ENCODE measurements at regions not wholly inside any gene's neighbourhood (a gene's known extent, or its start where the extent isn't known, plus 50 kb on each side); places are given as distances from the start of the nearest gene placed in this dataset.

- H2AFZ ChIP-seq (ENCODE audit: low read depth, low read length, poor library complexity, severe bottlenecking) = no peak overlapping the region
- no peaks in the 10 kb centered on the region for H4K20me1 ChIP-seq (ENCODE audit: insufficient read depth)
- H3K4me1 ChIP-seq (ENCODE audit: control insufficient read depth in 1 of 2, insufficient read depth in 2 of 2, low read length in 2 of 2) = no peaks in the 10 kb centered on the region
- CTCF ChIA-PET = no interaction called here
- no peaks in the 10 kb centered on the region for H3K36me3 ChIP-seq (ENCODE audit: control insufficient read depth in 1 of 2, insufficient read depth in 2 of 2, low read length in 2 of 2)
- H3K79me2 ChIP-seq (ENCODE audit: insufficient read depth, low read length) = no peaks in the 10 kb centered on the region
- no peaks in the 10 kb centered on the region for H3K9me3 ChIP-seq (ENCODE audit: control insufficient read depth in 1 of 2, insufficient read depth in 1 of 2, low read depth in 1 of 2, low read length in 2 of 2)
- no peaks in the 10 kb centered on the region for H3K9me2 ChIP-seq (ENCODE audit: insufficient read depth)
- POLR2A ChIA-PET = no interaction called here
- RAD21 ChIA-PET (ENCODE audit: low non-redundant PET in 1 of 2, low total read pairs in 2 of 2, uncharacterized antibody in 2 of 2, unreplicated experiment in 2 of 2) = no interaction called here
- intact Hi-C loops (cut with micrococcal nuclease) = no loop called here
- DNase-seq (ENCODE audit: low read depth, low spot score) (no peak), ATAC-seq (no peak)
- H3K4me2 ChIP-seq (ENCODE audit: low read length) = no peak overlapping the region
- no peak overlapping the region for H3K9ac ChIP-seq (ENCODE audit: low read length)
- TF ChIP-seq EZH2 (IDR thresholded peaks at IDR 0.05) = no peak
- TF ChIP-seq ELF1 (IDR thresholded peaks at IDR 0.05; ENCODE audit: borderline replicate concordance, low read depth) = no peak
- no peak for TF ChIP-seq POLR2A (IDR thresholded peaks at IDR 0.05; ENCODE audit: borderline replicate concordance, extremely low read depth, insufficient read depth, insufficient read length)
- no peak for TF ChIP-seq MAX (IDR thresholded peaks at IDR 0.05)
- no TSS peak for BruUV-seq (replicated peaks)
- H3K4me3 ChIP-seq (replicated peaks in 1 of 2; ENCODE audit: low read depth in 1 of 2, low read length in 2 of 2) = no peak overlapping the region
- H3K27me3 ChIP-seq (ENCODE audit: insufficient read depth, low read length) = peaks cover 29% of the 10 kb centered on the region
- H3K27ac ChIP-seq (ENCODE audit: low read depth, low read length) = no peak overlapping the region
Observed at GRCh38 chr11:15635521-15635920, 520.8 kb downstream of the INSC start.

GRCh38 chr11:15636521-15637089 is 521.9 kb downstream of the INSC start:
- intact Hi-C loops (cut with micrococcal nuclease) = no loop called here
- DNase-seq (ENCODE audit: low read depth, low spot score) (no peak), ATAC-seq (no peak)
- no peaks in the 10 kb centered on the region for H3K9me3 ChIP-seq (ENCODE audit: control insufficient read depth in 1 of 2, insufficient read depth in 1 of 2, low read depth in 1 of 2, low read length in 2 of 2)
- POLR2A ChIA-PET = no interaction called here
- no peak for TF ChIP-seq EZH2 (IDR thresholded peaks at IDR 0.05)
- no peak for TF ChIP-seq SRF (IDR thresholded peaks at IDR 0.05; ENCODE audit: low read depth)
- no peak for TF ChIP-seq CEBPB (IDR thresholded peaks at IDR 0.05; ENCODE audit: low read depth)
- no peak for TF ChIP-seq ELF1 (IDR thresholded peaks at IDR 0.05; ENCODE audit: borderline replicate concordance, low read depth)
- no peak for TF ChIP-seq EZH2phosphoT487 (IDR thresholded peaks at IDR 0.05; ENCODE audit: borderline replicate concordance)
- TF ChIP-seq POLR2AphosphoS5 (IDR thresholded peaks at IDR 0.05; ENCODE audit: low read depth, low read length) = no peak
- TF ChIP-seq ZBTB33 (IDR thresholded peaks at IDR 0.05; ENCODE audit: extremely low read depth, insufficient replicate concordance, low read length) = no peak
- H3K9ac ChIP-seq (ENCODE audit: low read length) = no peak overlapping the region
- no peaks in the 10 kb centered on the region for H3K4me1 ChIP-seq (ENCODE audit: control insufficient read depth in 1 of 2, insufficient read depth in 2 of 2, low read length in 2 of 2)
- H3K4me2 ChIP-seq (ENCODE audit: low read length) = no peak overlapping the region
- RAD21 ChIA-PET (ENCODE audit: low non-redundant PET in 1 of 2, low total read pairs in 2 of 2, uncharacterized antibody in 2 of 2, unreplicated experiment in 2 of 2) = no interaction called here
- H4K20me1 ChIP-seq (ENCODE audit: insufficient read depth) = no peaks in the 10 kb centered on the region
- H3K36me3 ChIP-seq (ENCODE audit: control insufficient read depth in 1 of 2, insufficient read depth in 2 of 2, low read length in 2 of 2) = no peaks in the 10 kb centered on the region
- CTCF ChIA-PET = no interaction called here
- H3K27ac ChIP-seq (ENCODE audit: low read depth, low read length) = no peak overlapping the region
- no peak overlapping the region for H2AFZ ChIP-seq (ENCODE audit: low read depth, low read length, poor library complexity, severe bottlenecking)
- no TSS peak for BruUV-seq (replicated peaks)
- H3K27me3 ChIP-seq (ENCODE audit: insufficient read depth, low read length) = peaks cover 33% of the 10 kb centered on the region
- no peaks in the 10 kb centered on the region for H3K79me2 ChIP-seq (ENCODE audit: insufficient read depth, low read length)
- no peak overlapping the region for H3K4me3 ChIP-seq (replicated peaks in 1 of 2; ENCODE audit: low read depth in 1 of 2, low read length in 2 of 2)
- no peaks in the 10 kb centered on the region for H3K9me2 ChIP-seq (ENCODE audit: insufficient read depth)

All from HCT116 (cell line).